ENCODE measurements at regions not wholly inside any gene's neighbourhood (a gene's known extent, or its start where the extent isn't known, plus 50 kb on each side); places are given as distances from the start of the nearest gene placed in this dataset.

DNA sequence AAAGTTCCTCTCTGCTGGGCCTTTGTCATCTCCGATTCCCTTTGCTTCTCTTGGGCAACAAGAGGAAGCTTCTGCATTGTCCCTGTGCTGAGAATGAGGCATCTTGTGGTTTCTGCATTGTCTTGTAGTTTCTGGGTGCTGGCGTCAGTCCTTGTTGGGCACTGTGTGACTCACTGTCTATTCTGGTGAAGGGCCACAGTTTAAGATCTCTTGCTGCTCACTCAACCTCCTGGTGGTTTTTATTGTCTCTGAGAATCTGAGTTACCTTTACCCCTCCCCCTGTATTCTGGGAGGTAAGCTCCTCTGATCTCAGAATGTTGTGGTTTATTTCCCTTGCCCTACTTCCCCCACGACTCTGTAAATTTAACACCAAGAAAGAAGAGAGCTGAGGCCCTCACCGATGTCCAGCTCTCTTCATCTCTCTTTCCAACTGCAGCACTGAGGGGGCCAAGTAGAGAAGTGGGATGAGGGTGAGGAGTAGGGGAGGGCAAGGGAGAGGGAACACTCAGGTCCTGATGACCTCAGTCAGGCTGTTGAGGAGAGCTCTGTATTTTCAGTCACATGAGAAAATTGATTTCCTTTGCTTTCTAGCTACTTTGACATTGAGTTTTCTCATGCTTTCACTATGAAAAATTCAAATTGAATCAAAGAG, 441.6 kb upstream of the PITX2 start:
- no peak for DNase-seq
- CTCF ChIA-PET, result no interaction called here
- intact Hi-C loops (cut with micrococcal nuclease; ENCODE audit: unreplicated experiment), result no loop called here

DNA sequence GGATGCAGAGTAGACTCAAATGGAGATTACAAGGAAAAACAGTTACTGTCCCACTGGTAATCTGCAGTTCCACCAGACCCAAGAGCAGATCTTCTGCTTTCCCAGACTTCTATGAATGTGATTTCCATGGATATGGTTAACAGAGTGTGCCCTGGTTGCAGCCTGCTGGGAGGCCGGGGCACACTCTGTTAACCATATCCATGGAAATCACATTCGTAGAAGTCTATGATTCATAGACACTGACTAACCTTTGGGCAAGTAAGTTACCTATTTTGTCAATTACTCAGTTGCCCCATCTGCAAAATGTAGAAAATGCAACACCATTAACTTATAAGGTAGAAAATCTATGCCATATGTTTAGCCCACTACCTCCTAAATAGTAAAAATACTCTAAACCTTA, 443.1 kb upstream of the PITX2 start:
- no peaks in the 10 kb centered on the region for H3K4me1 Mint-ChIP-seq (ENCODE audit: low read depth, unreplicated experiment)
- H3K36me3 ChIP-seq (ENCODE audit: control insufficient read depth, insufficient read depth, low read length), result no peaks in the 10 kb centered on the region
- H3K27me3 Mint-ChIP-seq (ENCODE audit: insufficient read depth, unreplicated experiment), result no peaks in the 10 kb centered on the region
- no peak overlapping the region for H3K27ac Mint-ChIP-seq (ENCODE audit: unreplicated experiment)
- intact Hi-C loops (cut with micrococcal nuclease; ENCODE audit: unreplicated experiment), result no loop called here
- no peaks in the 10 kb centered on the region for H3K27me3 ChIP-seq (replicated peaks; ENCODE audit: control insufficient read depth, insufficient read depth, low read length)
- H3K9me3 ChIP-seq, result no peaks in the 10 kb centered on the region
- no TSS peak for BruUV-seq (replicated peaks)
- H3K9me3 Mint-ChIP-seq (ENCODE audit: unreplicated experiment), result no peaks in the 10 kb centered on the region
- H3K4me1 ChIP-seq, result no peaks in the 10 kb centered on the region
- no peak for DNase-seq
- no peak overlapping the region for H3K4me3 Mint-ChIP-seq (ENCODE audit: unreplicated experiment)
- TF ChIP-seq, protein P1, sequence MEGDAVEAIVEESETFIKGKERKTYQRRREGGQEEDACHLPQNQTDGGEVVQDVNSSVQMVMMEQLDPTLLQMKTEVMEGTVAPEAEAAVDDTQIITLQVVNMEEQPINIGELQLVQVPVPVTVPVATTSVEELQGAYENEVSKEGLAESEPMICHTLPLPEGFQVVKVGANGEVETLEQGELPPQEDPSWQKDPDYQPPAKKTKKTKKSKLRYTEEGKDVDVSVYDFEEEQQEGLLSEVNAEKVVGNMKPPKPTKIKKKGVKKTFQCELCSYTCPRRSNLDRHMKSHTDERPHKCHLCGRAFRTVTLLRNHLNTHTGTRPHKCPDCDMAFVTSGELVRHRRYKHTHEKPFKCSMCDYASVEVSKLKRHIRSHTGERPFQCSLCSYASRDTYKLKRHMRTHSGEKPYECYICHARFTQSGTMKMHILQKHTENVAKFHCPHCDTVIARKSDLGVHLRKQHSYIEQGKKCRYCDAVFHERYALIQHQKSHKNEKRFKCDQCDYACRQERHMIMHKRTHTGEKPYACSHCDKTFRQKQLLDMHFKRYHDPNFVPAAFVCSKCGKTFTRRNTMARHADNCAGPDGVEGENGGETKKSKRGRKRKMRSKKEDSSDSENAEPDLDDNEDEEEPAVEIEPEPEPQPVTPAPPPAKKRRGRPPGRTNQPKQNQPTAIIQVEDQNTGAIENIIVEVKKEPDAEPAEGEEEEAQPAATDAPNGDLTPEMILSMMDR (IDR thresholded peaks at IDR 0.05; ENCODE audit: insufficient read depth in 1 of 2, low read depth in 1 of 2, low read length in 1 of 2, severe bottlenecking in 1 of 2, unreplicated experiment in 1 of 2), result no peak
- no peak overlapping the region for H3K4me3 ChIP-seq (ENCODE audit: low read depth, low read length)
- ChIA-PET POLR2A (no interaction called here), CTCF (no interaction called here)
- H3K36me3 Mint-ChIP-seq (ENCODE audit: insufficient read depth, unreplicated experiment), result no peaks in the 10 kb centered on the region

More for the DNA sequence above, 441.6 kb upstream of the PITX2 start:
- Histone ChIP-seq H3K4me1 (no peaks in the 10 kb centered on the region), H3K36me3 (ENCODE audit: control insufficient read depth, insufficient read depth, low read length) (no peaks in the 10 kb centered on the region), H3K4me3 (ENCODE audit: low read depth, low read length) (no peak overlapping the region), H3K9me3 (no peaks in the 10 kb centered on the region), H3K27me3 (replicated peaks; ENCODE audit: control insufficient read depth, insufficient read depth, low read length) (no peaks in the 10 kb centered on the region)
- Mint-ChIP-seq H3K4me1 (ENCODE audit: low read depth, unreplicated experiment) (no peaks in the 10 kb centered on the region), H3K27me3 (ENCODE audit: insufficient read depth, unreplicated experiment) (no peaks in the 10 kb centered on the region), H3K36me3 (ENCODE audit: insufficient read depth, unreplicated experiment) (no peaks in the 10 kb centered on the region), H3K27ac (ENCODE audit: unreplicated experiment) (no peak overlapping the region), H3K4me3 (ENCODE audit: unreplicated experiment) (no peak overlapping the region), H3K9me3 (ENCODE audit: unreplicated experiment) (no peaks in the 10 kb centered on the region)
- TF ChIP-seq, protein P1 (IDR thresholded peaks at IDR 0.05; ENCODE audit: insufficient read depth in 1 of 2, low read depth in 1 of 2, low read length in 1 of 2, severe bottlenecking in 1 of 2, unreplicated experiment in 1 of 2), result no peak
- POLR2A ChIA-PET, result no interaction called here
- BruUV-seq (replicated peaks), result no TSS peak

DNA sequence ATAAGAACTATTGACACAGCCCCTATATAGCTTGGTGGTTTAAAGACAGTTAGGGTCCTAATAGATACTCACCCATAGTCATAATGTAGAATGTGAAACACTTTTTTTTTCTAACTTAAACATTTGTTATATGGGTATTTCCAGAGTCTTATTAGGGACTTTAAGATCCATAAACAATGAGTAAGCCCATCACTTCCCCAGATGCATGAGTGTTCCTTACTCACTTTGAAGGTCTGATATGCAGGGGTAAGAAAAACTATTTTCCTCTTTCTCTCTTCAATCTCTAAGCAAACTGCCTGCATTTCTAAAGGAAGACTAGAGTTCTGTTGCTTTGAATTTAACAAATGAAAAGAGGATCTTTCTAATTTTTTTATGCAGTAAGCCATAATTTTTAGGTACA, 443.6 kb upstream of the PITX2 start:
- POLR2A ChIA-PET, result no interaction called here
- intact Hi-C loops (cut with micrococcal nuclease; ENCODE audit: unreplicated experiment), result no loop called here
- no peak overlapping the region for H3K4me3 Mint-ChIP-seq (ENCODE audit: unreplicated experiment)
- Histone ChIP-seq H3K4me1 (no peaks in the 10 kb centered on the region), H3K27me3 (replicated peaks; ENCODE audit: control insufficient read depth, insufficient read depth, low read length) (no peaks in the 10 kb centered on the region), H3K9me3 (no peaks in the 10 kb centered on the region), H3K4me3 (ENCODE audit: low read depth, low read length) (no peak overlapping the region), H3K36me3 (ENCODE audit: control insufficient read depth, insufficient read depth, low read length) (no peaks in the 10 kb centered on the region)
- H3K9me3 Mint-ChIP-seq (ENCODE audit: unreplicated experiment), result no peaks in the 10 kb centered on the region
- no peak for DNase-seq
- H3K4me1 Mint-ChIP-seq (ENCODE audit: low read depth, unreplicated experiment), result no peaks in the 10 kb centered on the region
- no TSS peak for BruUV-seq (replicated peaks)
- CTCF ChIA-PET, result no interaction called here
- H3K27ac Mint-ChIP-seq (ENCODE audit: unreplicated experiment), result no peak overlapping the region
- TF ChIP-seq, protein P1 (IDR thresholded peaks at IDR 0.05; ENCODE audit: insufficient read depth in 1 of 2, low read depth in 1 of 2, low read length in 1 of 2, severe bottlenecking in 1 of 2, unreplicated experiment in 1 of 2), result no peak
- no peaks in the 10 kb centered on the region for H3K27me3 Mint-ChIP-seq (ENCODE audit: insufficient read depth, unreplicated experiment)
- no peaks in the 10 kb centered on the region for H3K36me3 Mint-ChIP-seq (ENCODE audit: insufficient read depth, unreplicated experiment)
